ENCODE measurements at regions not wholly inside any gene's neighbourhood (a gene's known extent, or its start where the extent isn't known, plus 50 kb on each side); places are given as distances from the start of the nearest gene placed in this dataset.

DNA sequence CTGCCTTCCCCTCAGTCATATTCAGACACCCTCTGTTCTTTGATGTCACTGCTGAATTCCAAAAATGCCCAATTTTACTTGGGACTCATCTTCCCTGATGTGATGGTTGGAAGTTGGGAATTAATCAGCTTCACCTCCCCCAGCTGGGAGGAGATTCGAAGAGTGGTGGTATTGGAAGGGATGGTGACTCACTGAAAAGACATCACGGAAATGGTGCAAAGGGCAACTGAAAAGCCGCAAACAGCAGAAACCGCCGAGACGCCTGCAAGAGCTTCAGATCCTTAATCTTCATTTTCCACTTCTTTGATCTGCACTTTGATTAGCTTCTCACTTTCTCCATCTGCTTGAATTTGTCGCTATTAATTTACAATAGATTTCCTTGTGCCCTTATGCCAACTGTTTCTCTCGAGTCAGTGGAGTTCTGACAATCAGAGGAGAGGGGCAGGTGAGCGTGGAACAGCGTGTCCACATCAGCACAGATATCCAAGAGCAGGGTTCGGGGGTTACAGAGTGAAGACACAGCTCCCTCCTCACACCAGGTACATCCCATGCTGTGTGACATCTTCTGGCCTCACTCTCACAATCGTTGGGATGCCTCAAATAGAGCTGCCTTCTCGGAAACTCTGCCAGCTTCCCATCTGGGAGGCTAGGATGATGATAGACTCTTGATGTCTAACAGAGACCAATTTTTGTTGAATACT, 325.4 kb downstream of the BRD1 start:
- no peak for DNase-seq

GRCh38 chr22:49500942-49501395, 326.7 kb downstream of the BRD1 start:
- no peak for DNase-seq

GRCh38 chr22:49500076-49500460, 327.6 kb downstream of the BRD1 start:
- no peak for DNase-seq

- DNase-seq: peak; percentile 26
These were observed 328.1 kb downstream of the BRD1 start for GRCh38 chr22:49499433-49500075.

DNA sequence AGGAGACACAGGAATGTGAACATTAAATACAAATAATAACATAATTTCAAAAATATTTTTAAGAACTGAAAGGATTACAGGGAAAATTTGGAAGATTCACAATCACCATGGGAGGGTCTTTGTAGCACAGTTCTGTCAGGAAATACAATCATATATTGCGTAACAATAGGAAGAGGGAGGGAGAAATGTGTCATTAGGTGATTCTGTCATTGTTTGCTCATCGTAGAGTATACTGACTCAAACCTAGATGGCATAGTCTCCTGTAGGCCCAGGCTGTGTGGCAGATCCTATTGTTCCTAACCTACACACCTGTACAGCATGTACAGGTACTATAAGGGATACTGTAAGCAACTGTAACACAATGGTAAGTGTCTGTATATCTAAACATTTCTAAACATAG, 330.4 kb downstream of the BRD1 start:
- DNase-seq: no peak

DNA sequence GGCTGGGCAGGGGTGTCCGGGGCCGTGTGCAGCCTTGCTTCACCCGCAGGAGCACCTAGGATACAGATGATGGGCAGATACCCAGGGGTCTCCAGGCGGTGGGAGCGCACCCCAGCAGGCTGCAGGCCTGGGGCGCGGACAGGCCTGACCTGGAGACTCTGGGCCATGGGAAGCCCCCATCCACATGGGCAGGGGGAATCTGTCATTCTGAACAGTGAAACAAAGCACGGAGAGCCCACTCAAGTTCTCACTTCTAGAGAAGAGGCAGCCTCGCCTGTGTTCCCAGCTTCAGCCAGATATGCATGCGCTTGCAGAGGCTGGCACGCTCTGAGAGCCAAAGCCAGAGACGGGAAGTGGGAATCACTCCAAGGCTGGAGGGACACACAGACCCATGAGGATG, 333.1 kb downstream of the BRD1 start:
- no peak for DNase-seq

- DNase-seq: no peak
These were observed 334.9 kb downstream of the BRD1 start for GRCh38 chr22:49492741-49493251.

- no peak for DNase-seq
These were observed 335.4 kb downstream of the BRD1 start for GRCh38 chr22:49492308-49492707.

DNA sequence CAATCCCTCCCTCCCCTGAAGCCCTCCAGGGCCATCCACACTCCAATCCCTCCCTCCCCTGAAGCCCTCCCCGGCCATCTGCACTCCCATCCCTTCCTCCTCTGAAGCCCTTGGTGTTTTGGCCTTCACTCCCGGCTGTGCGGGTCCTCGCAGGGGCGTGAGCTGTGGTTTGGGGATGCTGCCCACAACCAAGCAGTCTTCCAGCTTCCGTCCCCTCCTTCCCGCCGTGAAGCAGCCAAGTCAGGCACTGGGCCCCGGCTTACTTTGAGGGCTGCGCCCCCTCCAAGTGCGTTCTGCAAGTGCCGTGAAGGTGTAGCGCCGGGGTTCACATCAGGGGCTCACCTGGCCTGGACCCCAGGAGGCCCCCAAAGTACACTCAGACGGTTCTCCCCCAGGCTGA, 335.9 kb downstream of the BRD1 start:
- no peak for DNase-seq

DNA sequence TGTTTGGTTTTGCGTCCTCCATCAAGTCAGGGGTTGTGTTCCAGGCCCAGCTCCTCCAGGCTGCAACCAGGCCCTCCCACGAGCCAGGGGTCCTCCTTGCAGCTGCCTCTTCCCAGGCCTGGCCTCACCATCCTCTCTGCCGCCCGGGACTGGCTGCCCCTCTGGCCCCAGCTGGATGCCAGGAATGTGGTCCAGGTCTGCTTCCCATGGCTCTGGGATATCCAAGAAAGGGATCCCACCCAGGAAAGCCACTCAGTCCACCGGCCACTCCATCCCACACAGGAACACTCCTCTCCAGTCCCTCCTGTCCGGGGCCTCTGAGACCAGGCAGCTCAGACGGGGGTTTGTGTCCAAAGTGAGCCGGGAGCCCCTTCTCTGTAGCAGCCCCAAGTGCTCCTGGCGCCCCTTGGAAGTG, 336.4 kb downstream of the BRD1 start:
- DNase-seq: no peak

DNA sequence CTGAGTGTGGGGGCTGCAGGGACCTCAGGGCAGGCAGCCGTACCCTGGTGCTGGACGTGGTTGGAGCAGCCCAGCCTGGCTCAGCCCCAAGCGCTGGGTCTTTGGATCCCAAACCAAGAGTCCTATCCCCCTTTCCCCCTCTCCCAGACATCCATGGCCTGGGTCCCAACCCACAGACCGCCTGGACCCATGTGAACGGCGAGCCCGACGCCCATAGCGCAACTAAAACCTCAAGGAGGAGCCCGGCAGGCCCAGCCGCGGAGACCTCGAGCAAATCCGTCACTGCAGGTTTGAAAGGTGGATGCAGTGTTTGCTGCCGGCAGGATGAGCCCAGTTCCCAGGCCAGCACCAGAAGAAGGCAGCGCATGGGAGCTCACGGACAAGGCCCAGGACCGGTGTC, 337.0 kb downstream of the BRD1 start:
- DNase-seq: no peak

DNA sequence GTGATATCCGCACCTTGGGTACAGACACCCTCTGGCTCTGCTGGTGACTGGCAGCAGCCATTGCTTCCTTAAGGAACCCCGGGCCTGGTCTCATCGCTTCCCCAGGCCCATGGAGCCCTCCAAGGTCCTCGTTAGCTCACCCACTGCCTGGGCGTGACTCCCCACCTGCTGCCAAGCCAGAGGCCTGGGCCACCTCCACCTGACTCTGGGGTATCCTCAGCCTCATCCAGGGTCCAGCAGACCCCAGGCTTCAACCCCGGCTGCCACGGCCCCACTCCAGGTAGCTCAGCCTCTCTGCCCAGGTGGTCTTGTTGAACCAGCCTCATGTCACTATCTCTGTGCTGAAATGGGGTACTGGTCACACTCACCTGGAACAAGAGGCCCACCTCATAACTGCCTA, 337.9 kb downstream of the BRD1 start:
- no peak for DNase-seq

DNA sequence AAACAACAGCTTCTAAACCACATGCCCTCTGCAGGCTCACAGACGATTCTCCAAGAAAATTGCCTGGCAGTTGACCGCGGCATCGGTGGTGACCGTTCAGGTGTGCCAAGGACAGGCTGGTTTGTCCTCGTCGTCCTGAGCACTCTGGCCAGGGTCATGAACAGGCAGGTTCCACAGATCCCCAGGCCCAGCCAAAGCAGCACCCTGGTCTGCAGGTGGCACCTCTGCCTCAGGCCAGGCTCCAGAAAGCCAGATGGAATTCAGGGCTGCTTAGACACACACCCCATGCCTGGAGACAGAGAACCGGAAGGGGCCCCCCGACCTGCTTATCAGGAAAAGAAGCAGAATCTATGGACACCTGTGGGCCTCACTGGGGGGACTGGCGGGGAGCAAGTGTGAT, 338.7 kb downstream of the BRD1 start:
- DNase-seq: no peak

- no peak for DNase-seq
These were observed 339.7 kb downstream of the BRD1 start for GRCh38 chr22:49487950-49488349.

- DNase-seq: no peak
These were observed 341.4 kb downstream of the BRD1 start for GRCh38 chr22:49486225-49486624.

- no peak for DNase-seq
These were observed 343.7 kb downstream of the BRD1 start for GRCh38 chr22:49483946-49484345.

- no peak for DNase-seq
These were observed 344.3 kb downstream of the BRD1 start for GRCh38 chr22:49483281-49483870.

DNA sequence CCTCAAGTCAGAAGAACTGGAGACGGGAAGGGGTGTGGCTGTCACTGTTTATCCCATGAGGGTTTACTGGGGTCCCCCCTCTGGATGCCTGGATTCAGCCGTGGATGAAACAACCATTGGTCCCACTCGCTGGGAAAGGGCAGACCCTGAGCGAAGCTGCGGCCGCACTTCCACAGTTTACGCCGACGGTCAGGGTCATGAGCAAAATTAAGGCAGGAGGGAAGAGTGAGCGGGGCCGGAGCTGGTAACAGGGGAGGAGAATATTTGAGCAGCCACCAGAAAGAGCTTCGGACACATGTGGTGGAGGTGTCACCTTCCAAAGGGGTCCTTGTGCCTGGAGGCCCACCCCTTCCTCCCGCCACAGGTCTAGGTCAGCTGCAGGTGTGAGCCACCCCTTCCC, 344.9 kb downstream of the BRD1 start:
- DNase-seq: no peak

GRCh38 chr22:49481659-49482399, 345.8 kb downstream of the BRD1 start:
- DNase-seq: no peak

DNA sequence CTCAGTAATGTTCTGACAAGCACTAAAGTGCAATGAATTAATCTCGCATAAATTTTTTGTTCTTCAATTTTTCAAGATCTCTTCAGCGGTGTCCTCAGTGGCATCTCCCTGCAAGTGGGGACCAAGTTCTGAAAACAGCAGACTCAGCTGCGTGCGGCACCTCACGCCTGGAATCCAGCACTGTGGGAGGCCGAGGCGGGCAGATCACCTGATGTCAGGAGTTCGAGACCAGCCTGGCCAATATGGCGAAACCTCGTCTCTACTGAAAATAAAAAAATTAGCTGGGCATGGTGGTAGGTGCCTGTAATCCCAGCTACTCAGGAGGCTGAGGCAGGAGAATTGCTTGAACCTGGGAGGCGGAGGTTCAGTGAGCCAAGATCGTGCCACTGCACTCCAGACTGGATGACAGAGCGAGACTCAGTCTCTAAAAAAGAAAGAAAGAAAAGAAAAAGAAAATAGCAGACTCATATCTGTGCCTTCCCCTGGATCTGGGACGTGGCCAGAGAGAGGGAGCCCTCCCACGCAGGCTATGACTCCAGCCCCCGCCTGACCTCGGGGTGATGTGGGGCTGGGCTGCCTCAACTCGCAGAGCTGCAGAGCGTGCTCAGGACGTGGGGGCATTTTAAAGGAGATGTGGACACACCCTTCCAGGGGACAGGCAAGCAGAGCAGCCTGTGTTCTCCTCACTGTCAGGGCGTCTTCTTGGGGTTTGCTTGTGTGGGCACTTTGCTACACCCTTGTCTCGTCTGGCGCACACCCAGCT, 346.6 kb downstream of the BRD1 start:
- DNase-seq: no peak

DNA sequence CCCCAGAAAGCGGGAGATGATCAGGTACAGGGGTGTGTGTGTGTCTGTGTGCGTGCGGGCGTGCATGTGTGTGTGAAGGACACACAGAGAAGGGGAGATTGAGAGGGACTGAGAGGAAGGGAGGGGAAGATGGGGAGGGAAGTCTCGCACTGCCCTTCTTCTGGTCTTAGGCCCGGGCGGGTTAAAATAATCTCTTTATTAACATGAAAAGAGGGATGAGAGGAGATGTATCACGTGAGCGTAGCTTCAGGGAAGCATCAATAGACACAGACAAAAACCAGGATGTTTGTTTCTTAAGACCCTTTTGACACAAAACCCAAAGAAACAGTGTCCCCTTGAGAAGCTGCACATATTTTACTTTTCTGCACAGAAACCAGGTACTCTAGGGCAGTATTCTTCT, 347.3 kb downstream of the BRD1 start:
- DNase-seq: no peak

DNA sequence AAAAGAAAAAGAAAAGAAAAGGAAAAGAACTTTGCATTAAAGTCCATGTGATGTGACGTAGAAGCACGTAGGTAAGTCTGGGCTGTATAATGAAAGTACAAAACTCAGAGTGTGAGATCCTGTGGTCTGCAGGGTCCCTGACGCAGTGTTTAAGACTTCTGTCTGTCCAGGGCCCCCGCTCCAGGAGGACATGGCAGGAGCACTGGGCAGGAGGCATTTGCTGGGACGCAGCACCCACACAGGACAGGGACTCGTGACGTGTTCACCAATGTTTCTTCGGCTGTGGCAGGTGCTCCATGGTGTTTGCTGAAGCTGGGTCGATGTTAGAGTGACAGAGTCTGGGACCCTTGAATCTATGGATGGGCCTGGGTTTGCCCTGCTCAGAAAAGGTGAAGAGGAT, 348.1 kb downstream of the BRD1 start:
- no peak for DNase-seq

Data from hematopoietic multipotent progenitor cell treated with erythropoietin and hydrocortisone succinate and interleukin-3 and kit ligand, for 6 days (in vitro differentiated cells).